Body of pancreas (tissue), 4 donors: ENCODE measurements at regions not wholly inside any gene's neighbourhood (a gene's known extent, or its start where the extent isn't known, plus 50 kb on each side); places are given as distances from the start of the nearest gene placed in this dataset.

Experiments
- POLR2A ChIP-seq, 3 donors: fragments of 450-650 bp; IDR thresholded peaks; one replicate each; pipeline ENCODE4 v1.6.1; 2016; ENCODE audit warnings: antibody characterized with exemption in 3 of 3, mild to moderate bottlenecking in 2 of 3
- TF ChIP-seq, protein P1 (sequence below), 7 experiments: fragments of 450-650 bp in 4 of 7; fragments of 200-600 bp in 3 of 7; sonication (generic) in 3 of 7; IDR thresholded peaks; one replicate each; pipeline ENCODE4 v1.5.1; 2016 to 2019; ENCODE audit warnings: antibody characterized with exemption in 7 of 7

DNA sequence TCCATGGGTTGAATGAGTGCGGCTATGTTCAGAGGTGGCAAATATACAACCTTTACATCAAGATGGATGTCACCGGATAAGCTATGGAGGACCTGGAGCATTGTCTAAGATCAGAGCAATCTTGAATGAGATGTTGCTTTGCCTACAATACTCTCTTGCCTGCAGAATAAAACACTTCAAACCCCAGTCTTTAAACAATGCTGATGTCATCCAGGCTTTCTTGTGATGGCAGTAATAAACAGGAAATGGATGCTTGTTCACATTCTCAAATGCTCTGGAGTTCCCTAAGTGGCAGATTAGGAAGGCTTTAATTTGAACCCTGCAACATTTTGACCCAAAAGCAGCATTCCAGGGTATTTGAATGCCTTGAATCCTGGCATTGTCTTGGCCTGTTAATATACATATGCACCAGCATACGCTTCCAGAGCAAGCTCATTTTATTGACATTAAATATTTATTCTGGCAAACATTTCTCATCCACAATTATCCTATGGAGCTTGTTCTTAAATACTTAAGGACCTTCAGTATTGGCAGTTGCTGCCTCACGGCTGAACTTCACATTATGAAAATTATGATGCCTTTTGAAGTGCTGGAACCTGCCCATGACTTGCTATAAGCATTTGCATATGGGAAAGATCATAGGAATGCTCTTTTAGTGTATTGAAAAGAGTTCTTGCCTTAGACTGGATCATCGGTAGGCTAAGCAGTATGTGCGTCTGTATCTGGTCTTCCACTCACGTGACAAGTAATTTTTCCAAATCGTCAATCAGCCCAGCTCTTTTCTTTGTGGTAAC lies 422.7 kb downstream of the SIPA1L2 start:
- TF ChIP-seq, protein P1, sequence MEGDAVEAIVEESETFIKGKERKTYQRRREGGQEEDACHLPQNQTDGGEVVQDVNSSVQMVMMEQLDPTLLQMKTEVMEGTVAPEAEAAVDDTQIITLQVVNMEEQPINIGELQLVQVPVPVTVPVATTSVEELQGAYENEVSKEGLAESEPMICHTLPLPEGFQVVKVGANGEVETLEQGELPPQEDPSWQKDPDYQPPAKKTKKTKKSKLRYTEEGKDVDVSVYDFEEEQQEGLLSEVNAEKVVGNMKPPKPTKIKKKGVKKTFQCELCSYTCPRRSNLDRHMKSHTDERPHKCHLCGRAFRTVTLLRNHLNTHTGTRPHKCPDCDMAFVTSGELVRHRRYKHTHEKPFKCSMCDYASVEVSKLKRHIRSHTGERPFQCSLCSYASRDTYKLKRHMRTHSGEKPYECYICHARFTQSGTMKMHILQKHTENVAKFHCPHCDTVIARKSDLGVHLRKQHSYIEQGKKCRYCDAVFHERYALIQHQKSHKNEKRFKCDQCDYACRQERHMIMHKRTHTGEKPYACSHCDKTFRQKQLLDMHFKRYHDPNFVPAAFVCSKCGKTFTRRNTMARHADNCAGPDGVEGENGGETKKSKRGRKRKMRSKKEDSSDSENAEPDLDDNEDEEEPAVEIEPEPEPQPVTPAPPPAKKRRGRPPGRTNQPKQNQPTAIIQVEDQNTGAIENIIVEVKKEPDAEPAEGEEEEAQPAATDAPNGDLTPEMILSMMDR (IDR thresholded peaks at IDR 0.05) = no peak
- no peak for TF ChIP-seq POLR2A (IDR thresholded peaks at IDR 0.05)
